Loucy (cell line): ENCODE measurements at regions not wholly inside any gene's neighbourhood (a gene's known extent, or its start where the extent isn't known, plus 50 kb on each side); places are given as distances from the start of the nearest gene placed in this dataset.

Experiments
- EZH2phosphoT487 ChIP-seq: fragments of 200-600 bp; IDR thresholded peaks from 2 replicates; pipeline ENCODE4 v1.6.1; 2018; ENCODE audit warnings: antibody characterized with exemption, mild to moderate bottlenecking, moderate library complexity, borderline replicate concordance
- TF ChIP-seq, protein P1 (sequence below): fragments of 200-600 bp; sonication (generic); conservative IDR thresholded peaks from 2 replicates; pipeline ENCODE4 v1.5.1; 2014; ENCODE audit warnings: mild to moderate bottlenecking, antibody characterized with exemption, low read length

DNA sequence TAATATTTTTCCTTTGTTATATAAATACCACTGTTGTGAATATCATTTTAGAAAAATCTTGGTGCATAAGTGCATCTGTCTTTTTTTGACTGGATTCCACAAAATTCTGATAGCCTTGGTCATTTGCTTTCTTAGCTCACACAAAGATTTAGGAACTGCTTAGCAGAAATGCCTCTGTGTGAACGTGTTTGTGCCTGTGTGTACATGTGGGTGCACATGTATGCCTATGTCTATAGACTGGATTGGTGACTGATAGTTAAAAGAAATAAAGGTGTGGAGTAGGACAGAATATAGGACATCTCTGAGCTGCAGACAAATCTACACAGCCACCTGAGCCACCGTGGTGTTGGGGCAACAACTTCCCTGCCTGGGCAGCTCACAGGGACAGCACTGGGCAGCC, 93.8 kb downstream of the TSN start:
- TF ChIP-seq, protein P1, sequence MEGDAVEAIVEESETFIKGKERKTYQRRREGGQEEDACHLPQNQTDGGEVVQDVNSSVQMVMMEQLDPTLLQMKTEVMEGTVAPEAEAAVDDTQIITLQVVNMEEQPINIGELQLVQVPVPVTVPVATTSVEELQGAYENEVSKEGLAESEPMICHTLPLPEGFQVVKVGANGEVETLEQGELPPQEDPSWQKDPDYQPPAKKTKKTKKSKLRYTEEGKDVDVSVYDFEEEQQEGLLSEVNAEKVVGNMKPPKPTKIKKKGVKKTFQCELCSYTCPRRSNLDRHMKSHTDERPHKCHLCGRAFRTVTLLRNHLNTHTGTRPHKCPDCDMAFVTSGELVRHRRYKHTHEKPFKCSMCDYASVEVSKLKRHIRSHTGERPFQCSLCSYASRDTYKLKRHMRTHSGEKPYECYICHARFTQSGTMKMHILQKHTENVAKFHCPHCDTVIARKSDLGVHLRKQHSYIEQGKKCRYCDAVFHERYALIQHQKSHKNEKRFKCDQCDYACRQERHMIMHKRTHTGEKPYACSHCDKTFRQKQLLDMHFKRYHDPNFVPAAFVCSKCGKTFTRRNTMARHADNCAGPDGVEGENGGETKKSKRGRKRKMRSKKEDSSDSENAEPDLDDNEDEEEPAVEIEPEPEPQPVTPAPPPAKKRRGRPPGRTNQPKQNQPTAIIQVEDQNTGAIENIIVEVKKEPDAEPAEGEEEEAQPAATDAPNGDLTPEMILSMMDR: no peak
- no peak for TF ChIP-seq EZH2phosphoT487
